OCI-LY3 (cell line): ENCODE measurements at regions not wholly inside any gene's neighbourhood (a gene's known extent, or its start where the extent isn't known, plus 50 kb on each side); places are given as distances from the start of the nearest gene placed in this dataset.

ENCODE experiments used
- CTCF ChIP-seq: fragments of 200-600, 300-600 bp; sonication (generic); IDR thresholded peaks from 2 replicates; pipeline ENCODE4 v1.5.1; 2014; ENCODE audit warnings: antibody characterized with exemption, low read length, low read depth
- EZH2phosphoT487 ChIP-seq: fragments of 200-600 bp; shearing (Covaris generic); IDR thresholded peaks from 2 replicates; pipeline ENCODE4 v1.6.1; 2018; ENCODE audit warnings: antibody characterized with exemption, mixed run types, low read depth

DNA sequence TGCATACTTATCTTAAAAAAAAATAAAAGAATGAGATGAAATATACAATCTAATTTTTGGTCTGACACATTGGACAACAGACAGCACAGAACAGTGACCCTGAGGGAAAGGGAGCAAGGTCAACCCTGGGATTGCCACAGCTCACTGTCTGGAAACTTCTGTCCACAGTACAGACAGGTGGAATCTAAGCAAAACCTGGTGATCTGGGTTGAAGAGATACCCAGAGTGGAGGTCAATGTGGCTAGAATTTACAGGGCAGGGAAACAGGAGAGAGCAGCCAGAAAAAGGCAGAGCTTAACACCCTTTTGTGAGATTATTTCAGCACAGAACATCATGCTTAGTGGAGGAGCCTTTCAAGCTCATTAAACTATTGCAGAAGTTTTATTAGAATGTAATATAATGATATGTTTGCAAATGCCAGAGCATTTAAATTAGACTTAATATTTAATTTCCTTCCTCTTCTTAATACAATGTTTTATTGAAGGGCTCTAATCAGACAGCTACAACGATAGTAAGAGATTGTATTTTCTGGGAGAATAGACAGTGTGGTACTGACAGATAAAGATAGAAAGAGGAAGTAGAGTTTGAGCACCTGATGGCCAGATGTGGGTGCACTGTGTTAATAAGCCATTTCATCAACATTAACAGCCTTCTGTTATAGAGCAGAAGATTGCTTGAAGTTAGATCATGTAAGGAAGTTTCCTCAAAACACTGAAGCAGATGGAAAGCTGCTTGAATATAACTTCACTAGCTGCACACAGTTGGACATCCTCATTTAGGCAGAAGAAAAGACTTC, 309.4 kb downstream of the HGF start:
- no peak for TF ChIP-seq CTCF
- no peak for TF ChIP-seq EZH2phosphoT487
